H1 (cell line): ENCODE measurements at regions not wholly inside any gene's neighbourhood (a gene's known extent, or its start where the extent isn't known, plus 50 kb on each side); places are given as distances from the start of the nearest gene placed in this dataset.

Experiments
- CTCF ChIA-PET: fragments of 300-600 bp; sonication (Branson Sonifier 250); formaldehyde crosslinking; loops from one replicate; lab custom pipeline; 2021; ENCODE audit not compliant: partially characterized antibody; lab: Charles Lee
- POLR2A ChIA-PET: fragments of 300-600 bp; sonication (Branson Sonifier 250); formaldehyde crosslinking; loops from one replicate; lab custom pipeline; 2021; ENCODE audit warnings: inconsistent platforms; ENCODE audit not compliant: partially characterized antibody; lab: Charles Lee
- DNase-seq, 2 experiments: peaks; one replicate each; pipeline versions ENCODE4 v3.0.0 to v3.0.0-alpha.2; 2010 to 2022; ENCODE audit warnings: low spot score in 2 of 2, low read depth in 1 of 2, mixed read lengths in 1 of 2
- FAIRE-seq: peaks from 2 replicates; lab custom pipeline; 2011; peaks lifted over from hg19 to GRCh38; lab: Jason Lieb, UNC
- H2AFZ ChIP-seq: 2 replicates; pipeline ENCODE4 v1.8.1; 2012; ENCODE audit warnings: low read length, inconsistent platforms
- H2AK5ac ChIP-seq: 2 replicates; pipeline ENCODE4 v1.6.1; 2013; ENCODE audit warnings: low read depth, low read length
- H2BK120ac ChIP-seq: replicated peaks from 2 replicates; pipeline ENCODE3; 2013; ENCODE audit warnings: low read depth, low read length, inconsistent platforms
- H2BK12ac ChIP-seq: 2 replicates; pipeline ENCODE4 v1.6.1; 2013; ENCODE audit warnings: low read depth, low read length
- H2BK15ac ChIP-seq: 2 replicates; pipeline ENCODE4 v1.6.1; 2013; ENCODE audit warnings: low read length
- H2BK20ac ChIP-seq: 2 replicates; pipeline ENCODE4 v1.6.1; 2013; ENCODE audit warnings: low read length
- H2BK5ac ChIP-seq: 2 replicates; pipeline ENCODE4 v1.6.1; 2013; ENCODE audit warnings: low read depth, low read length
- H3K14ac ChIP-seq: 2 replicates; pipeline ENCODE4 v1.6.1; 2013; ENCODE audit warnings: inconsistent platforms; ENCODE audit not compliant: insufficient read length
- H3K18ac ChIP-seq: 2 replicates; pipeline ENCODE4 v1.6.1; 2013; ENCODE audit warnings: low read length; ENCODE audit errors: extremely low read depth
- H3K23ac ChIP-seq: 2 replicates; pipeline ENCODE4 v1.6.1; 2013; ENCODE audit warnings: inconsistent platforms; ENCODE audit not compliant: insufficient read length
- H3K23me2 ChIP-seq: 2 replicates; pipeline ENCODE4 v1.6.1; 2013; ENCODE audit warnings: low read depth, low read length
- H3K27ac ChIP-seq: 2 replicates; pipeline ENCODE4 v1.6.1; 2011; ENCODE audit warnings: low read depth, low read length, inconsistent platforms
- H3K27me3 ChIP-seq, 4 experiments: replicated peaks in 1 of 4; 1 replicate in 1 of 4; 2 replicates in 3 of 4; pipeline versions ENCODE4 v1.6.1 to v1.8.1; 2011 to 2013; ENCODE audit warnings: low read length in 3 of 4, mild to moderate bottlenecking in 3 of 4, inconsistent platforms in 2 of 4, mixed read lengths in 2 of 4, moderate library complexity in 1 of 4; ENCODE audit not compliant: control insufficient read depth in 3 of 4, insufficient read depth in 3 of 4; ENCODE audit errors: extremely low read depth in 1 of 4
- H3K36me3 ChIP-seq, 4 experiments: 2 replicates each; pipeline versions ENCODE4 v1.6.1 to v1.8.1; 2011 to 2013; ENCODE audit warnings: mild to moderate bottlenecking in 4 of 4, low read length in 3 of 4, moderate library complexity in 2 of 4, control low read depth in 1 of 4, inconsistent platforms in 1 of 4; ENCODE audit not compliant: insufficient read depth in 4 of 4, control insufficient read depth in 2 of 4
- H3K4ac ChIP-seq: replicated peaks from 2 replicates; pipeline ENCODE3; 2013; ENCODE audit warnings: low read length, low read depth, mixed read lengths, inconsistent platforms; ENCODE audit not compliant: insufficient read length
- H3K4me1 ChIP-seq, 4 experiments: replicated peaks in 1 of 4; 1 replicate in 1 of 4; 2 replicates in 3 of 4; pipeline versions ENCODE4 v1.6.1 to v1.8.1; 2011 to 2013; ENCODE audit warnings: low read length in 3 of 4, inconsistent platforms in 2 of 4, mixed read lengths in 1 of 4; ENCODE audit not compliant: insufficient read depth in 4 of 4, control insufficient read depth in 3 of 4
- H3K4me2 ChIP-seq, 2 experiments: 2 replicates each; pipeline versions ENCODE4 v1.6.1 to v1.8.1; 2011 to 2013; ENCODE audit warnings: low read depth in 2 of 2, low read length in 2 of 2, control low read depth in 1 of 2, inconsistent platforms in 1 of 2, mild to moderate bottlenecking in 1 of 2; ENCODE audit not compliant: insufficient read depth in 1 of 2
- H3K4me3 ChIP-seq, 4 experiments: fragments of 200-600, 300-600 bp in 1 of 4; sonication (generic), shearing (Covaris generic), sonication (Bioruptor Twin) in 1 of 4; 2 replicates each; pipeline versions ENCODE4 v1.5.1 to v1.8.1; 2011 to 2016; ENCODE audit warnings: low read length in 4 of 4, low read depth in 3 of 4, control low read depth in 2 of 4, inconsistent platforms in 2 of 4, mild to moderate bottlenecking in 2 of 4, mixed read lengths in 1 of 4, moderate library complexity in 1 of 4; ENCODE audit not compliant: insufficient read depth in 2 of 4; ENCODE audit errors: extremely low read depth in 1 of 4
- H3K56ac ChIP-seq: replicated peaks from 2 replicates; pipeline ENCODE3; 2013; ENCODE audit warnings: low read depth, mild to moderate bottlenecking, mixed read lengths, low read length, inconsistent platforms; ENCODE audit not compliant: insufficient read length
- H3K79me1 ChIP-seq: 2 replicates; pipeline ENCODE4 v1.6.1; 2013; ENCODE audit warnings: low read depth, low read length, control low read depth
- H3K79me2 ChIP-seq, 2 experiments: 2 replicates each; pipeline versions ENCODE4 v1.6.1 to v1.8.1; 2012 to 2013; ENCODE audit warnings: low read length in 2 of 2, mild to moderate bottlenecking in 2 of 2, inconsistent platforms in 1 of 2; ENCODE audit not compliant: insufficient read depth in 2 of 2, control insufficient read depth in 1 of 2
- H3K9ac ChIP-seq, 4 experiments: replicated peaks in 1 of 4; 1 replicate in 1 of 4; 2 replicates in 3 of 4; pipeline versions ENCODE4 v1.6.1 to v1.8.1; 2011 to 2013; ENCODE audit warnings: low read depth in 3 of 4, low read length in 3 of 4, control low read depth in 2 of 4, mild to moderate bottlenecking in 2 of 4, moderate library complexity in 2 of 4, inconsistent platforms in 1 of 4; ENCODE audit errors: extremely low read depth in 1 of 4
- H3K9me3 ChIP-seq, 2 experiments: 2 replicates each; pipeline versions ENCODE4 v1.6.1 to v1.8.1; 2012 to 2013; ENCODE audit warnings: mild to moderate bottlenecking in 2 of 2, moderate library complexity in 2 of 2, control low read depth in 1 of 2, inconsistent platforms in 1 of 2, low read depth in 1 of 2, low read length in 1 of 2, mixed read lengths in 1 of 2; ENCODE audit not compliant: insufficient read depth in 2 of 2
- H4K20me1 ChIP-seq, 2 experiments: replicated peaks in 1 of 2; 2 replicates each; pipeline versions ENCODE3 to v1.8.1; 2011 to 2013; ENCODE audit warnings: inconsistent platforms in 2 of 2, low read length in 2 of 2, mild to moderate bottlenecking in 1 of 2; ENCODE audit not compliant: insufficient read depth in 2 of 2, control insufficient read depth in 1 of 2
- H4K5ac ChIP-seq: 2 replicates; pipeline ENCODE4 v1.6.1; 2013; ENCODE audit warnings: low read length, low read depth, mixed read lengths, inconsistent platforms; ENCODE audit not compliant: insufficient read length
- H4K8ac ChIP-seq: 2 replicates; pipeline ENCODE4 v1.8.0; 2013; ENCODE audit warnings: mild to moderate bottlenecking, moderate library complexity, low read length, inconsistent platforms; ENCODE audit not compliant: insufficient read depth; ENCODE audit errors: extremely low read depth
- H4K91ac ChIP-seq: replicated peaks from 2 replicates; pipeline ENCODE3; 2013; ENCODE audit warnings: low read length, mixed read lengths, inconsistent platforms; ENCODE audit not compliant: insufficient read length
- CEBPB ChIP-seq: IDR thresholded peaks from 2 replicates; pipeline ENCODE4 v1.6.1; 2012; ENCODE audit warnings: low read depth, low read length
- EZH2 ChIP-seq: fragments of 200-600 bp; sonication (generic); IDR thresholded peaks from 2 replicates; pipeline ENCODE4 v1.7.1; 2012; ENCODE audit warnings: low read depth, mild to moderate bottlenecking, moderate library complexity, low read length, inconsistent platforms; ENCODE audit not compliant: severe bottlenecking
- GABPA ChIP-seq: IDR thresholded peaks from 2 replicates; pipeline ENCODE4 v1.6.1; 2011; ENCODE audit warnings: mild to moderate bottlenecking, low read length, moderate library complexity, borderline replicate concordance; ENCODE audit not compliant: insufficient read depth
- HDAC2 ChIP-seq, 2 experiments: fragments of 300-600 bp in 1 of 2; sonication (generic) in 1 of 2; IDR thresholded peaks; 2 replicates each; pipeline ENCODE4 v1.6.1; 2011 to 2012; ENCODE audit warnings: low read depth in 2 of 2, low read length in 2 of 2, mild to moderate bottlenecking in 2 of 2, moderate library complexity in 2 of 2, borderline replicate concordance in 1 of 2, inconsistent platforms in 1 of 2
- JUN ChIP-seq: IDR thresholded peaks from 2 replicates; pipeline ENCODE4 v1.6.1; 2011; ENCODE audit warnings: low read depth, mild to moderate bottlenecking, improper control_type of control experiment, low read length
- JUND ChIP-seq: IDR thresholded peaks from 2 replicates; pipeline ENCODE4 v1.6.1; 2011; ENCODE audit warnings: mild to moderate bottlenecking, improper control_type of control experiment, low read length
- KDM4A ChIP-seq: IDR thresholded peaks from one replicate; pipeline ENCODE4 v1.7.1; 2012; ENCODE audit warnings: low read depth, mild to moderate bottlenecking, moderate library complexity, low read length, inconsistent platforms; ENCODE audit not compliant: severe bottlenecking
- NRF1 ChIP-seq: IDR thresholded peaks from 2 replicates; pipeline ENCODE4 v1.6.1; 2011; ENCODE audit warnings: mild to moderate bottlenecking, low read depth, low read length, improper control_type of control experiment
- TAF1 ChIP-seq: IDR thresholded peaks from 2 replicates; pipeline ENCODE4 v1.6.1; 2011; ENCODE audit warnings: mild to moderate bottlenecking, low read depth, low read length
- TAF7 ChIP-seq: optimal IDR thresholded peaks from 2 replicates; pipeline ENCODE3; 2011; ENCODE audit warnings: low read depth, mild to moderate bottlenecking, inconsistent platforms, low read length, moderate library complexity, borderline replicate concordance
- TEAD4 ChIP-seq: IDR thresholded peaks from 2 replicates; pipeline ENCODE4 v1.6.1; 2012; ENCODE audit warnings: low read depth, low read length, inconsistent platforms, mixed read lengths
- WGBS, 2 experiments: shearing (Covaris generic) in 1 of 2; methylation state at CpG; one replicate each; pipeline versions ENCODE4 v1.1.6 to v1.1.7; 2013 to 2015; ENCODE audit warnings: low lambda C conversion rate in 2 of 2, mixed read lengths in 2 of 2, inconsistent platforms in 1 of 2, low coverage in 1 of 2, missing lambda C conversion rate in 1 of 2; ENCODE audit not compliant: insufficient replicate concordance in 2 of 2, insufficient coverage in 1 of 2, insufficient read length in 1 of 2; ENCODE audit errors: extremely low coverage in 1 of 2, missing lambda C conversion rate in 1 of 2; 5-methylcytosine and 5-hydroxymethylcytosine counted together
- TF ChIP-seq, protein P1 (sequence below): IDR thresholded peaks from 2 replicates; pipeline ENCODE4 v1.6.1; 2012; ENCODE audit warnings: inconsistent platforms
- TF ChIP-seq, protein P2 (sequence below): IDR thresholded peaks from 2 replicates; pipeline ENCODE4 v1.6.1; 2012; ENCODE audit warnings: low read length, inconsistent platforms

DNA sequence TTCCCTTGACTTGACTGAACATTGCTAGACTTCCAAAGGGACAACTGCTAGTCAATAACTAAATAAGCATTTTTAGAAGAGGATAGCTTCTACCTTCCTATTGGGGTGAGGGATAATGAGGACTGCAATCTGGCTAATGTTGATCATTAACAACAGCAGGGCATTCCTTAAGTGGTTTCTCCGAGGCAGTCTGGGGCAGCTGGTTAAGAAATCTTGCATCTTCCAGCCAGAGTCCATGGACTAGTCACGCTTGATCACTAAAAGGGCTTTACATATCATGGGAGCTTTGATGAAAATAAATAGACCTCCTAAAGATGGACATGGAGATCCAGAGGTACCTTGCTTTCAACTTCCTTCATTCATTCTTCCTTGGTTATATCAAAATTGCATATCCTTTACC lies 329.4 kb upstream of the ESRRG start:
- H3K79me1 ChIP-seq: no peaks in the 10 kb centered on the region
- no peak overlapping the region for H3K4me3 ChIP-seq
- H4K8ac ChIP-seq: no peak overlapping the region
- no peak overlapping the region for H3K4ac ChIP-seq
- no peaks in the 10 kb centered on the region for H3K27me3 ChIP-seq
- H2BK120ac ChIP-seq: no peak overlapping the region
- H3K36me3 ChIP-seq: no peaks in the 10 kb centered on the region
- 47% methylated on average over 2 of the region's 2 CpGs; no CpG with 5 or more reads in 1 of the 2 experiments for WGBS, 2 experiments
- no peak overlapping the region for H4K5ac ChIP-seq
- H3K14ac ChIP-seq: no peak overlapping the region
- no peak overlapping the region for H2BK15ac ChIP-seq
- no peak overlapping the region for H3K56ac ChIP-seq
- H2BK5ac ChIP-seq: no peak overlapping the region
- no peaks in the 10 kb centered on the region for H3K23me2 ChIP-seq
- no peak overlapping the region for H3K27ac ChIP-seq
- H2BK20ac ChIP-seq: no peak overlapping the region
- FAIRE-seq (no peak), DNase-seq (no peak)
- H2AFZ ChIP-seq: no peak overlapping the region
- H2BK12ac ChIP-seq: no peak overlapping the region
- no peaks in the 10 kb centered on the region for H3K9me3 ChIP-seq
- no peak overlapping the region for H3K23ac ChIP-seq
- no peaks in the 10 kb centered on the region for H3K4me1 ChIP-seq
- no peak overlapping the region for H3K4me2 ChIP-seq
- POLR2A ChIA-PET: no interaction called here
- no peak overlapping the region for H2AK5ac ChIP-seq
- H3K79me2 ChIP-seq: no peaks in the 10 kb centered on the region
- no peaks in the 10 kb centered on the region for H4K20me1 ChIP-seq
- CTCF ChIA-PET: interaction anchor here (2.2 kb wide), 1 partner anchor 10 kb away, joined by 8 read pairs; no protein-coding TSS in a partner anchor
- no peak overlapping the region for H3K9ac ChIP-seq
- H3K18ac ChIP-seq: no peak overlapping the region
- H4K91ac ChIP-seq: no peak overlapping the region
- TF ChIP-seq TAF1 (no peak), HDAC2 (IDR thresholded peaks at IDR 0.05; ENCODE audit: borderline replicate concordance in 1 of 2, low read depth in 2 of 2, low read length in 2 of 2) (no peak), KDM4A (no peak), JUN (no peak), GABPA (no peak), JUND (no peak), NRF1 (no peak), EZH2 (no peak), TAF7 (no peak), CEBPB (no peak), TEAD4 (no peak)
- TF ChIP-seq, protein P1, sequence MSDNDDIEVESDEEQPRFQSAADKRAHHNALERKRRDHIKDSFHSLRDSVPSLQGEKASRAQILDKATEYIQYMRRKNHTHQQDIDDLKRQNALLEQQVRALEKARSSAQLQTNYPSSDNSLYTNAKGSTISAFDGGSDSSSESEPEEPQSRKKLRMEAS: no peak
- TF ChIP-seq, protein P2, sequence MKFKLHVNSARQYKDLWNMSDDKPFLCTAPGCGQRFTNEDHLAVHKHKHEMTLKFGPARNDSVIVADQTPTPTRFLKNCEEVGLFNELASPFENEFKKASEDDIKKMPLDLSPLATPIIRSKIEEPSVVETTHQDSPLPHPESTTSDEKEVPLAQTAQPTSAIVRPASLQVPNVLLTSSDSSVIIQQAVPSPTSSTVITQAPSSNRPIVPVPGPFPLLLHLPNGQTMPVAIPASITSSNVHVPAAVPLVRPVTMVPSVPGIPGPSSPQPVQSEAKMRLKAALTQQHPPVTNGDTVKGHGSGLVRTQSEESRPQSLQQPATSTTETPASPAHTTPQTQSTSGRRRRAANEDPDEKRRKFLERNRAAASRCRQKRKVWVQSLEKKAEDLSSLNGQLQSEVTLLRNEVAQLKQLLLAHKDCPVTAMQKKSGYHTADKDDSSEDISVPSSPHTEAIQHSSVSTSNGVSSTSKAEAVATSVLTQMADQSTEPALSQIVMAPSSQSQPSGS: no peak
